Panc1 (cell line): ENCODE measurements at regions not wholly inside any gene's neighbourhood (a gene's known extent, or its start where the extent isn't known, plus 50 kb on each side); places are given as distances from the start of the nearest gene placed in this dataset.

ENCODE experiments used
- ATAC-seq: fragments of 200-7000 bp; cut with Tn5 transposase; 2 replicates; pipeline ENCODE4 v1.9.1; 2020; ENCODE audit warnings: mild to moderate bottlenecking, moderate library complexity
- BruUV-seq: library from RNA; stranded (reverse); fragments of 400-500 nt; replicated peaks from 2 replicates; lab custom pipeline; 2021; lab: Mats Ljungman, UMichigan
- CTCF ChIA-PET: fragments of 300-600 bp; sonication (Branson Sonifier 250); formaldehyde crosslinking; loops from one replicate; lab custom pipeline; 2022; ENCODE audit warnings: antibody characterized with exemption; lab: Charles Lee
- POLR2A ChIA-PET: fragments of 300-600 bp; sonication (Branson Sonifier 250); formaldehyde crosslinking; loops from one replicate; lab custom pipeline; 2022; ENCODE audit warnings: antibody characterized with exemption; lab: Charles Lee
- DNase-seq: peaks from one replicate; pipeline ENCODE4 v3.0.0-alpha.2; 2010; ENCODE audit warnings: low read depth, low spot score
- H3K27ac ChIP-seq: 2 replicates; pipeline ENCODE4 v1.5.1; 2011; ENCODE audit warnings: mild to moderate bottlenecking, low read length, inconsistent platforms
- H3K27me3 ChIP-seq: fragments of 200-500 bp; sonication (Bioruptor generic); 2 replicates; pipeline ENCODE4 v1.6.0; 2014; ENCODE audit warnings: low read length, inconsistent platforms; ENCODE audit not compliant: control insufficient read depth, insufficient read depth
- H3K36me3 ChIP-seq: fragments of 200-500 bp; sonication (Bioruptor generic); 2 replicates; pipeline ENCODE4 v1.5.1; 2014; ENCODE audit warnings: inconsistent platforms, mild to moderate bottlenecking, low read length, moderate library complexity; ENCODE audit not compliant: control insufficient read depth, insufficient read depth
- H3K4me1 ChIP-seq: 2 replicates; pipeline ENCODE4 v1.5.1; 2011; ENCODE audit warnings: inconsistent platforms, mild to moderate bottlenecking, low read length, moderate library complexity; ENCODE audit not compliant: control insufficient read depth, insufficient read depth
- H3K4me3 ChIP-seq, 2 experiments: 2 replicates each; pipeline ENCODE4 v1.5.1; 2011 to 2012; ENCODE audit warnings: low read depth in 2 of 2, low read length in 2 of 2, mild to moderate bottlenecking in 2 of 2, inconsistent platforms in 1 of 2, moderate library complexity in 1 of 2
- H3K9me3 ChIP-seq: fragments of 200-500 bp; sonication (Bioruptor generic); 2 replicates; pipeline ENCODE4 v1.5.1; 2014; ENCODE audit warnings: low read depth, mild to moderate bottlenecking, inconsistent platforms, low read length, moderate library complexity; ENCODE audit not compliant: control insufficient read depth, insufficient read depth
- POLR2AphosphoS5 ChIP-seq: IDR thresholded peaks from 2 replicates; pipeline ENCODE4 v1.6.1; 2012; ENCODE audit warnings: mild to moderate bottlenecking, low read depth, low read length, moderate library complexity
- SIN3A ChIP-seq: IDR thresholded peaks from 2 replicates; pipeline ENCODE4 v1.6.1; 2012; ENCODE audit warnings: low read depth, mild to moderate bottlenecking, low read length, moderate library complexity, borderline replicate concordance; ENCODE audit not compliant: insufficient read depth
- TCF7L2 ChIP-seq: IDR thresholded peaks from 2 replicates; pipeline ENCODE4 v1.6.1; 2011; ENCODE audit warnings: mild to moderate bottlenecking, low read depth, low read length, inconsistent platforms
- in situ Hi-C: cut with HindIII; loops from 2 replicates; pipeline ENCODE4 v1.10.0; 2016; ENCODE audit warnings: low sequenced_read_pairs, low pct_unique_long_range_greater_than_20kb
- intact Hi-C: fragments of 100-400 bp; cut with micrococcal nuclease; formaldehyde crosslinking; loops from one replicate; pipeline ENCODE4 v1.10.0; 2022; ENCODE audit not compliant: unreplicated experiment
- TF ChIP-seq, protein P1 (sequence below): fragments of 450-650 bp; IDR thresholded peaks from 2 replicates; pipeline ENCODE4 v1.5.1; 2017; ENCODE audit warnings: mild to moderate bottlenecking
- TF ChIP-seq, protein P2 (sequence below), 2 experiments: IDR thresholded peaks; 2 replicates each; pipeline ENCODE4 v1.6.1; 2011 to 2012; ENCODE audit warnings: low read depth in 2 of 2, control low read depth in 1 of 2, low read length in 1 of 2, mild to moderate bottlenecking in 1 of 2, moderate library complexity in 1 of 2; ENCODE audit not compliant: insufficient read depth in 1 of 2

DNA sequence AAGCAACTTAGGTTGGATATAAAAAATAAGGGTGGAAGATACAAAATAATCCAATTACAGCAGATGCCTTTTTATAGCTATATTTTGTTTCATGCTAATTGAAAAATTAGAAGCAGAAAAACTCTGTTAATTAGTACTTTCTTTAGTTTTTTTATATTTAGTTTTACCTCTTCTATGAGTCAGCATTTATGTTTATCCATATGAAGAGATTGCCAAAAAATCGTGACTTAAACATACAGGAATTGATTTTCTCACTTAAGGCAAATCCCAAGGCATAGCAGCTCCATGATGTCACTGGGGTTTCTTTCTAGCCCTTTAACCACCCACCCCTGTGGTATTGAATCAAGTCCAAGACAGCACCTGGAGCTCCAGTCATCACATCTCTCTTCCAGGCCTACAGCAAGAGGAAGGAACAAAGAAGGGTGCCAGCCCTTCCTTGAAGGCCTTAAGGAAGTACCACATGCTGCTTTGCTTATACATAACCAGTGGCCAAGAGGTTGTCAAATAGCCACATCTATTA, 365.8 kb upstream of the TENM3 start:
- Histone ChIP-seq H3K27ac (no peak overlapping the region), H3K4me3 (no peak overlapping the region), H3K9me3 (no peaks in the 10 kb centered on the region), H3K27me3 (no peaks in the 10 kb centered on the region), H3K36me3 (no peaks in the 10 kb centered on the region), H3K4me1 (no peaks in the 10 kb centered on the region)
- in situ Hi-C loops, result no loop called here
- ATAC-seq (no peak), DNase-seq (no peak)
- no TSS peak for BruUV-seq
- intact Hi-C loops, result no loop called here
- TF ChIP-seq, protein P1, sequence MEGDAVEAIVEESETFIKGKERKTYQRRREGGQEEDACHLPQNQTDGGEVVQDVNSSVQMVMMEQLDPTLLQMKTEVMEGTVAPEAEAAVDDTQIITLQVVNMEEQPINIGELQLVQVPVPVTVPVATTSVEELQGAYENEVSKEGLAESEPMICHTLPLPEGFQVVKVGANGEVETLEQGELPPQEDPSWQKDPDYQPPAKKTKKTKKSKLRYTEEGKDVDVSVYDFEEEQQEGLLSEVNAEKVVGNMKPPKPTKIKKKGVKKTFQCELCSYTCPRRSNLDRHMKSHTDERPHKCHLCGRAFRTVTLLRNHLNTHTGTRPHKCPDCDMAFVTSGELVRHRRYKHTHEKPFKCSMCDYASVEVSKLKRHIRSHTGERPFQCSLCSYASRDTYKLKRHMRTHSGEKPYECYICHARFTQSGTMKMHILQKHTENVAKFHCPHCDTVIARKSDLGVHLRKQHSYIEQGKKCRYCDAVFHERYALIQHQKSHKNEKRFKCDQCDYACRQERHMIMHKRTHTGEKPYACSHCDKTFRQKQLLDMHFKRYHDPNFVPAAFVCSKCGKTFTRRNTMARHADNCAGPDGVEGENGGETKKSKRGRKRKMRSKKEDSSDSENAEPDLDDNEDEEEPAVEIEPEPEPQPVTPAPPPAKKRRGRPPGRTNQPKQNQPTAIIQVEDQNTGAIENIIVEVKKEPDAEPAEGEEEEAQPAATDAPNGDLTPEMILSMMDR, result no peak
- TF ChIP-seq POLR2AphosphoS5, result no peak
- TF ChIP-seq, protein P2, sequence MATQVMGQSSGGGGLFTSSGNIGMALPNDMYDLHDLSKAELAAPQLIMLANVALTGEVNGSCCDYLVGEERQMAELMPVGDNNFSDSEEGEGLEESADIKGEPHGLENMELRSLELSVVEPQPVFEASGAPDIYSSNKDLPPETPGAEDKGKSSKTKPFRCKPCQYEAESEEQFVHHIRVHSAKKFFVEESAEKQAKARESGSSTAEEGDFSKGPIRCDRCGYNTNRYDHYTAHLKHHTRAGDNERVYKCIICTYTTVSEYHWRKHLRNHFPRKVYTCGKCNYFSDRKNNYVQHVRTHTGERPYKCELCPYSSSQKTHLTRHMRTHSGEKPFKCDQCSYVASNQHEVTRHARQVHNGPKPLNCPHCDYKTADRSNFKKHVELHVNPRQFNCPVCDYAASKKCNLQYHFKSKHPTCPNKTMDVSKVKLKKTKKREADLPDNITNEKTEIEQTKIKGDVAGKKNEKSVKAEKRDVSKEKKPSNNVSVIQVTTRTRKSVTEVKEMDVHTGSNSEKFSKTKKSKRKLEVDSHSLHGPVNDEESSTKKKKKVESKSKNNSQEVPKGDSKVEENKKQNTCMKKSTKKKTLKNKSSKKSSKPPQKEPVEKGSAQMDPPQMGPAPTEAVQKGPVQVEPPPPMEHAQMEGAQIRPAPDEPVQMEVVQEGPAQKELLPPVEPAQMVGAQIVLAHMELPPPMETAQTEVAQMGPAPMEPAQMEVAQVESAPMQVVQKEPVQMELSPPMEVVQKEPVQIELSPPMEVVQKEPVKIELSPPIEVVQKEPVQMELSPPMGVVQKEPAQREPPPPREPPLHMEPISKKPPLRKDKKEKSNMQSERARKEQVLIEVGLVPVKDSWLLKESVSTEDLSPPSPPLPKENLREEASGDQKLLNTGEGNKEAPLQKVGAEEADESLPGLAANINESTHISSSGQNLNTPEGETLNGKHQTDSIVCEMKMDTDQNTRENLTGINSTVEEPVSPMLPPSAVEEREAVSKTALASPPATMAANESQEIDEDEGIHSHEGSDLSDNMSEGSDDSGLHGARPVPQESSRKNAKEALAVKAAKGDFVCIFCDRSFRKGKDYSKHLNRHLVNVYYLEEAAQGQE (IDR thresholded peaks at IDR 0.05; ENCODE audit: insufficient read depth in 1 of 2, low read depth in 2 of 2, low read length in 1 of 2), result no peak
- no peak for TF ChIP-seq SIN3A
- TF ChIP-seq TCF7L2, result no peak
- ChIA-PET CTCF (no interaction called here), POLR2A (no interaction called here)

DNA sequence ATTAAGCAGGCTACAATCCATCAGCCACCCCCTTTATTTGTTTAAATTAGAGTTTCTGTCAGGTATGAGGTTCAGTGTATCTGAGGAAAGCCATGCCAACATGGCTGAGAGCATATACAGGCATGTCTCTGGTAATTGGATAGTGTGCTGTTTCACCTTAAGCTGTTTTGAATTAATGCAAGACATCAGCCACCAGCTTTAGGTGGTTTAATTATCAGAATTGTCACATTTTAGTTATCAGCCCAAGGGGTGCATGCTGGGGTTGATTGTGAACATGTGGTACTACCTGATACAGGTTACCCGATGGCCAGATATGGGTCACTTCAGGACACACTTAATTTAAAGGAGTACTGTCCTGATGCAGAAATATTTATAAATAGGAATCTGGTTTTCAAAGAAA, 353.2 kb upstream of the TENM3 start:
- BruUV-seq, result no TSS peak
- in situ Hi-C loops (no loop called here), intact Hi-C loops (no loop called here)
- ATAC-seq (no peak), DNase-seq (no peak)
- POLR2A ChIA-PET, result no interaction called here
- Histone ChIP-seq H3K27ac (no peak overlapping the region), H3K27me3 (no peaks in the 10 kb centered on the region), H3K36me3 (no peaks in the 10 kb centered on the region), H3K4me1 (no peaks in the 10 kb centered on the region), H3K4me3 (no peak overlapping the region), H3K9me3 (no peaks in the 10 kb centered on the region)
- TF ChIP-seq, protein P2 (IDR thresholded peaks at IDR 0.05; ENCODE audit: insufficient read depth in 1 of 2, low read depth in 2 of 2, low read length in 1 of 2), result no peak
- TF ChIP-seq, protein P1, result no peak
- TF ChIP-seq SIN3A, result no peak
- no peak for TF ChIP-seq TCF7L2
- TF ChIP-seq POLR2AphosphoS5, result no peak
- CTCF ChIA-PET, result no interaction called here
